ENCODE measurements at regions not wholly inside any gene's neighbourhood (a gene's known extent, or its start where the extent isn't known, plus 50 kb on each side); places are given as distances from the start of the nearest gene placed in this dataset.
"Not testable (repeated sequence)": the region's sequence is repeated elsewhere in the genome, so short reads cannot be mapped to it uniquely, and the experiment has no call there.

DNA sequence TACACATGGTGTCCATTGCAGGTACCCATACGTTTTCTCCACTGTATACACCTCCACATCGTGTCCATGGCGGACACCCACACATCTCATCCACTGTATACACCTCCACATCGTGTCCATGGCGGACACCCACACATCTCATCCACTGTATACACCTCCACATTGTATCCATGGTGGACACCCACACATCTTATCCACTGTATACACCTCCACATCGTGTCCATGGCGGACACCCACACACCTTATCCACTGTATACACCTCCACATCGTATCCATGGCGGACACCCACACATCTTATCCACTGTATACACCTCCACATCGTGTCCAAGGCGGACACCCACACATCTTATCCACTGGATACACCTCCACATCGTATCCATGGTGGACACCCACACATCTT, 50.4 kb upstream of the TTC34 start:
- DNase-seq (ENCODE audit: low read depth); in situ Hi-C loops (cut with HindIII; ENCODE audit: low pct_unique_long_range_greater_than_20kb, low sequenced_read_pairs): not testable (repeated sequence)

DNA sequence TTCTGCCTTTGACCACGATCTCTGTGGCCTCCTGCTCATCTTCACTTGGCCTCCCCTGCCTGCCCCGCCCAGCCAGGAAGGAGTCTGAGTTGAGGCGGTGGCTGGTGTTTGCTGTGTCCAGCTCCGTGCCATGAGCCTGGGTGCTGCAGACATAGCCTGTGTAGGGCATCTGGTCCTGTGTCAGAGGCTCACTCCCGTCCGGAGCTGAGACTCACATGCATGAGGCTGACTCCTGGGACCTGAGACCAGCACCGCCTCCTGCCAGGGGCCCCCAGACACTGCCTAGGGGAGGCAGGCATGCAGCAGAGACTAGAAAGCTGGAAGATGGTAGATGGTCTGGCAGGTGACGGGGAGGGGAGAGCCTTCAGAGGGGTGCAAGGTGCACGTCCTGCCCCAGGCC, 52.2 kb upstream of the TTC34 start:
- in situ Hi-C loops (cut with HindIII; ENCODE audit: low pct_unique_long_range_greater_than_20kb, low sequenced_read_pairs) = no loop called here
- no peak for DNase-seq (ENCODE audit: low read depth)

DNA sequence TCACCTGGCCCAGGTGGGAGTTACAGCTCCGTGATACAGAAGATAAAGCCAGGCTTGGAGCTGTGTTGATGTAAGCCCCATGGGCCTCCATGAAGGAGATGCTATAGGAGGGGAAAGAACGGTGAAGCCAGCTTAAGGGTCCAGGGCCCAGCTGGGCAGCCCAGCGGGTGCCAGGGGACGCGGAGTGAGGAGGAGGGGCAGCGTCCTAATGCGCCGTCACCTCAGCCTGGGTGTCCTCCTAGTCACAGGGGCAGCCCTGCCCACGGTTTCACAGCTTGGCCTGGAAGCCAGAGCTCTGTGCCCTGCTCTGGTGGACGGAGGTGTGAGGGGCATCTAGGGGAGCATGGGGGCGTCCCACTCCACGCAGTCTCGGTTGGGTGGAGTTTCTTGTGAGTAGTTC, 52.7 kb upstream of the TTC34 start:
- DNase-seq (ENCODE audit: low read depth) = no peak
- in situ Hi-C loops (cut with HindIII; ENCODE audit: low pct_unique_long_range_greater_than_20kb, low sequenced_read_pairs) = no loop called here

DNA sequence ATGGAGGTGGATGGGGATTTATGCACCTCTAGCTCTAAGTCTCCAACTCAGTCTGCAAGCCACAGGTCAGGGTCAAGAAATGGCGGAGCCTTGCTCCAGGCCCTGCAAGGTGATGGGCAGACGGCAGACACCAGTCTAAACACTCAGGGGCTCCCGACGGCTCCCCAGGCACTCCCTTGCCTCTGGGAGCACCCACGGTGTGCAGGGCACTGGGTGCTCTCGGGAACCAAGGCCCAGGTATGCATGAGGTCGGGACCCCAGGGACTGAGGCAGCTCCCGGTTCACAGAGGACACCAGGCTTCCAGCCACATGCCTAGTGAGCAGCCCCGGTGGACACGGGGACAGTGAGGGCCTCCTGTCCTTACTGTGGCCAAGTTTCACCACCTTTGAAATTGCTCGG, 53.1 kb upstream of the TTC34 start:
- DNase-seq (ENCODE audit: low read depth) = no peak
- in situ Hi-C loops (cut with HindIII; ENCODE audit: low pct_unique_long_range_greater_than_20kb, low sequenced_read_pairs) = no loop called here

DNA sequence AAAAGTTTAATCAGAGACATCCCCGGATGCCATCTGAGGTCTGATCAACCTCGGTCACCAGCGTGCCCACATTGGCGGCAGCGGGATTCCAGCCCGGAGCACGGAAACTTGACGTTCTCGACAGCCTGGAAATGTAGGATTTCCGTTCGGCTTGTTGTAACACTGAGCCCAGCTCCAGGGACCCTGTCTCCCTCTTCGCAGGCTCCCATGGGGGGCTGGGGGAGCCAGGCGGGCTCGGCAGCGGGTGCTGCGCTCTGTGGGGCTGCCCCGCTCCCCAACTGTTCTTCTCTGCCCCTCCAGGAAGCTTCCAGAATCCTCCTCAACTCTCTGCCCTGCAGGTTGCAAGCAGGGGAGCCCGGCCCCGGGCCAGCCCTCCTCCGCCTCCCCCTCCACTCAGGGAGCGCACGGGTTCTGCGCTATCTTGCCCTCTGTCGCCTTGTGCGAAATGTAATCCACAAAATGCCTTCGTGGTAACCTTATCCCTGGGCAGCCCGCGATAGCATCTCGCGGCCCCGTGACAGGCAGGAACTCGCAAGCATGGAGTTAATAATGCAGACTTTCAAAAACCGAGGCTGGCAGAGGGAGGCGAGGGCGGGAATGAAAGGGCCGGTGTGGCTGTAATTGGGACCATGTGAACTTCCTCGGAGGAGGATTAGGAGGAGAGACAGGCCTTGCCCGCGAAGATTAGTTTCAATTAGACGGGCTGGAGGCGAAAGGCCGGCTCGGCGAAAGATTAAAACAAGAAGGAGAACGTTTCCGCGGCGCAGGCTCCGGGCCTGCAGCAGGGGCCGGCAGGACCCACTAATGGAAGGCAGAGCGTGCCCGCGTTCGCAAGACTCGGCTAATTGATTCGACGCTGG, 53.9 kb upstream of the TTC34 start:
- no peak for DNase-seq (ENCODE audit: low read depth)
- in situ Hi-C loops (cut with HindIII; ENCODE audit: low pct_unique_long_range_greater_than_20kb, low sequenced_read_pairs) = no loop called here

DNA sequence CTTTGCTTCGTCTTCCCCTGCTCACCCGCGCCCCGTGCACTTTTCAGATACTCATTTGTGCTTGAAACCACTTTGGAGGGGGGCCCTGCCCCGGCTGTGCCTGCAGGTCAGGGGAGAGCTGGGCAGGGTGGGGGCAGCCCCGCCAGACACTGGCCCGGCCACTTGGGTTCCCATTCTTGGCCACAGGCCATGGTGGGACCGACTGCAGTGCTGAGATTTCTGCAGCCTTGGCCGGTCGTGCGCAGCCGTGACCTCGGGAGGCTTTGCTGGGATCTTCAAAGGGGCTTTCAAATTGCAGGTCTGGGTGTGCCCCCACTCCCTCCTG, 54.5 kb upstream of the TTC34 start:
- in situ Hi-C loops (cut with HindIII; ENCODE audit: low pct_unique_long_range_greater_than_20kb, low sequenced_read_pairs) = no loop called here
- DNase-seq (ENCODE audit: low read depth) = no peak

DNA sequence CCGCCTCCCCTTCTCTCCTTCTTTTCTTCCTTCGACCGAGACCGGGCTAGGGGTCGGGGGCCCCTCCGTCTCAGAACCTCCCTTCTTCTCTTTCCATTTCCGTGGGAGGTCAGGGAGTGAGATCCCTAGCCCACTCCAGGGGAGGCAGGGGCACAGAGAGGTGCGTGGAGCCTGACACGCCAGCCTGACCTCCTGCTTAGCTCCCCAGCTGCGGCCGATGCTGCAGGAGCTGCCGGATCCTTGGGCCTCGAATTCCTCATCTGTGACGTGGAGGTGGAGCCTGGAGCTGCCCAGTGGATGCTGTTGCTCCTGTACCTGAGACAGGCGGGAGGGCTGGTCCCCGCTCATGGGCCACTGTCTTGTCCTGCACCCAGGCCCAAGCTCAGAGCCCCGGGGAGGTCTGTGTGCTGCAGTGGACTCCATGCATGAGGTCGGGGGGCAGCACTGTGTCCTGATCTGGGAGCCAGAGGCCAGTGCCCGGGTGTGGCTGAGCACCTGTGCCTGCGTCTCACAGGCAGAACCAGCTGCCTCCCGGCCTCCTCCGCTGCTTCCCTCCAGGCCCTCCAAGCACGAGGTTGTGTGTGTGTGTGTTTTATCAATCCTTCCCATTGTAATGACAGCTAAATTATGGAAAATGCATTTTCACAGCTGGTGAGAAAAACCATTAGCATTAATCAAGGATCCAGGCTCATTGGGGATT, 55.3 kb upstream of the TTC34 start:
- in situ Hi-C loops (cut with HindIII; ENCODE audit: low pct_unique_long_range_greater_than_20kb, low sequenced_read_pairs) = no loop called here
- DNase-seq (ENCODE audit: low read depth) = no peak

DNA sequence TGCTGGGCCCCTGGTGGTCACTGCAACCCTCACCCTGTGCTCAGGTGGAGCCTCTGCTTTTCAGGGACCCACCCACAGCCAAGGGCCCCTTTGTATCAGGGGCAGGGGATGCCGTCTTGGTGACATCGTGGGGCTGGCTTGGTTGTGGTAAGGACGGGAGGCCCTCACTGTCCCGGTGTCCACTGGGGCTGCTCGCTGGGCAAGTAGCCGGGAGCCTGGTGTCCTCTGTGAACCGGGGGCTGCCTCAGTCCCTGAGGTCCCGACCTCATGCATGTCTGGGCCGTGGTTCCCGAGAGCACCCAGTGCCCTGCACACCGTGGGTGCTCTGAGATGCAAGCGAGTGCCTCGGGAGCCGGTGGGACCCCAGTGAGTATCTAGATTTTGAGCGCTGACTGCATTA, 56.0 kb upstream of the TTC34 start:
- in situ Hi-C loops (cut with HindIII; ENCODE audit: low pct_unique_long_range_greater_than_20kb, low sequenced_read_pairs) = no loop called here
- DNase-seq (ENCODE audit: low read depth) = no peak

DNA sequence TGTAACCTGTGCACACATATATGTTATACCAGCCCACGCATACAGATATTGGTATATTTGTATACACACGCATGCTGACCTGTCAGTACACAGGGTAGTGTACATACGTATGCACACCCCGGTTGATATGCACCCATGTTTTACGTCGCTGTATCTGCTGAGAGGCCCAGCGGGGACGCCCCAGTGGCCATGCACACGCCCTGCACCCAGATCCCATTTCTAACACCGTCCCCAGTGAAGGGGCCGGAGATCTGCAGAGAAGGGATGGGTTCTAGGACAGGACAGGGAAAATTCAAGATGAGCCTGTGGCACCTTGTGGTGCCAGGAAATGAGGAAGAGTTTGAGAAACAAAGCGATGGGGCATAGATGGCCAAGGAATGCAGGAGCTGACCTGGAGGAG, 57.2 kb upstream of the TTC34 start:
- in situ Hi-C loops (cut with HindIII; ENCODE audit: low pct_unique_long_range_greater_than_20kb, low sequenced_read_pairs) = no loop called here

DNA sequence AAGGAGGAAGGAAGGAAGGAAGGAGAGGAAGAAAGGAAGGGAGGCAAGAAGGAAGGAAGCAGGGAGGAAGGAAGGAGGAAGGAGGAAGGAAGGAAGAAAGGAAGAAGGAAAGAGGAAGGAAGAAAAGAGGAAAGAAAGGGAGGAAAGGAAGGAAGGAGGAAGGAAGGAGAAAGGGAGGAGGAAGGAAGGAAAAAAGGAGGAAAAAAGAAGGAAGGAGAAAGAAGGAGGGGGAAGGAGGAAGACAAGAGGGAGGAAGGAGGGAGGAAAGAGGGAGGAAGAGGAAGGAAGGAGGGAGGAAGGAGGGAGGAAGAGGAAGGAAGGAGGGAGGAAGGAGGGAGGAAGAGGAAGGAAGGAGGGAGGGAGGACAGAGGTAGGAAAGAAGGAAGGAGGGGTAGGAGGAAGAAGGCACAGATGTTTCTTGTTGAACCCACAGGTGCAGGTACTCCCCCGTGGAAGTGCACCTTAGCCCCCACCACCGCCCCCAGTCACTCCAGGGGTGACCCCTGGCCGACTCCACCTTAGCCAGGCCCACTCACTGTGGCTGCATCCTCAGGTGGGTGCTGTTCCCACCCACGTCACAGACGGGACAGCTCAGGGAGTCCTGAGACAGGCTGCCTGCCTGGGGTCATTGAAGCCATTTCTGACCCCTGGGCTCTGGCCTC, 57.9 kb upstream of the TTC34 start:
- no peak for DNase-seq (ENCODE audit: low read depth)
- in situ Hi-C loops (cut with HindIII; ENCODE audit: low pct_unique_long_range_greater_than_20kb, low sequenced_read_pairs) = no loop called here

More for the DNA sequence above, 57.2 kb upstream of the TTC34 start:
- no peak for DNase-seq (ENCODE audit: low read depth)

DNA sequence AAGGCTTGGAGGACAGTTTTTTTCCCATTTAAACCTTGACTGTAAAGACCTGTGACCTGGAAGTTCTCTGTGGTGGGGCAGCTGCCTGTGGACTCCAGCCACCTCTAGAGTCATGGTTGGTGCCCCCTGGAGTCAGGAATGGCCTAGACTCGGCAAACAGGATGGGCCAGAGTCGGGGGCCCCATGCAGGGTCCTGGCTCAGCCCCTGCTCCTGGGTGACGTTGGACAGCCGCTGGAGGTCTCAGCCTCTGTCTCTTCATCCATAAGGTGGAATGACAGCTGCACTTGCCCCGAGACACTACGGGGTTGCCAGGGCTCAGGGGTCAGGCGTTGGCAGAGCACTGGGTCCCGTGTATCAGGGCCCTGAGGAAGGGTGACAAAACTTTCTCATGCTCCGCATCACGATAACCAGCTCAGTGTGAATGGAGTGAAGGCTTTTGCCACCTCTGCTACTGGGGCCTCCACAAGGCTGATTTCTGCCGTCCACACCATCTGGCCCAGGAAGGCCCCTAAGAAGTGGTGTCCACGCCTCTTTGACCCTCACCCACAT, 58.5 kb upstream of the TTC34 start:
- in situ Hi-C loops (cut with HindIII; ENCODE audit: low pct_unique_long_range_greater_than_20kb, low sequenced_read_pairs) = no loop called here
- DNase-seq (ENCODE audit: low read depth) = no peak

DNA sequence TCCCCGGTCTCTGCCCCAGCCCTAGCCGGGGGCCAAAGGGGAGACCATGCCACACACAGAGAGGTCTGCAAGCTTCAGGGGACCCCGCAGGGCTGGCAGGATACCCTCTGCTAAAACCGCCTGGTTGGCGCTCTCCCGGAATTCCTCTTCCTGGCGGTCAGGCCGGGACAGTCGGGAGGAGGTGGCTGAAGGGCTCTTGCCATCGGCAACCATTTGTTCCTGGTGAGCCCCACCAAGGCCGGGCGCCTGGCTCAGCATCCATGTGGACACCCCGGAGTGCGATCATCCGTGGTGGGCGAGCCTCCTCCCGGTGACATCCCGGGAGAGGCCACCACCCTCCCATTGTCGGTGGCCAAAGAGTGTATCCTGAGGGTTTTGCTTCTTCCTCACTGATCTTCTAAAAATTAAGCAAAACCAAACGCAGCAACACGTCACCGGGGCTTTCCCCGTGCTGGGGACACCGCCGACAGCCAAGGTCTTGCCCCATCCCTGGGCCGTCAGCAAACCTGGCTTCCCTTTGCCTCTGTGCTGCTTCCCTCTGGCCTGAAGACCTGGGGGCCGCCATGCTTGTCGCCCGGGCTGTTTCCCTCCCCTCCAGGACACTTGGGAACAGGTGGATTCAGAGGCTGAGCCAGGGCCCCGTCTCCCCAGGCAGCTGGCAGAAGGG, 59.1 kb upstream of the TTC34 start:
- in situ Hi-C loops (cut with HindIII; ENCODE audit: low pct_unique_long_range_greater_than_20kb, low sequenced_read_pairs) = no loop called here
- no peak for DNase-seq (ENCODE audit: low read depth)

DNA sequence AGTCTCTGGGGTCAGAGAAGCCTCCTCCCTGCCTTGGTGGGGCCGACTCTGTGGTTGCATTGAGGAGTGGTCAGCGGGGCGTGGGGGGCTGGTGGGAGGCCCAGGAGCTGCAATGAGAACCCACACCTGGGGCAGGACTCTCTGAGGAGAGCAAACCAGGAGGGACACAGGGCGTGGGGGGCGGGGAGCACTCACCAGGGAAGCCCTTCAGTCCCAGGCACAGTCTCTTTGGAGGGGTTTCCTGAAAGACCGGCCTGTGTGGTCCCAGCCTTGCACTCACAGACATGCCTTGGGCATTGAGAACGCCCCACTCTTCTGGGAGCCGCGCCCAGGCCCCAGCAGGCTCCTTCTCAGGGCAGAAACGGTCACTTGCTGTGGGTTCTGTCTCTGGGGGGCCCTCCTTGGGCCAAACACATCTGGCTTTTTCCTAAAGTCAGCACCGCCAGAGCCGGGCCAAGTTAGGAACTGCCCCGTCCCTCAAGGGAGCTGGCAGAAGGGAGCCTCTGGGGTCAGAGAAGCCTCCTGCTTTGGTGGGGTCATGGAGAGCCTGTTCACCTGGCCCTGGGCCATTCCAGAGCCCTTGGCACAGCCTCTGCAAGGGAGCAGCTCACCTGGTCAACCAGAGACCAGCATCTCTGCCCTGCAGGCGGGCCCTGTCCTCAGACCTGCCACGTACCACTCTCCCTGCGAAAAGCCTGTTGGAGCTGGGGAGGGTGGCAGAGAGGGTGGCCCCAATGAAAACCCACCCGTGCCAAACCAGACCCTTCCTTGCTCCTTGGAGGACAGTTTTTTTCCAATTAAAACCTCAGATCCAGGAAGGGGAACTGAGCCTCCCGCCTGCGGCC, 59.9 kb upstream of the TTC34 start:
- no peak for DNase-seq (ENCODE audit: low read depth)
- in situ Hi-C loops (cut with HindIII; ENCODE audit: low pct_unique_long_range_greater_than_20kb, low sequenced_read_pairs) = no loop called here

DNA sequence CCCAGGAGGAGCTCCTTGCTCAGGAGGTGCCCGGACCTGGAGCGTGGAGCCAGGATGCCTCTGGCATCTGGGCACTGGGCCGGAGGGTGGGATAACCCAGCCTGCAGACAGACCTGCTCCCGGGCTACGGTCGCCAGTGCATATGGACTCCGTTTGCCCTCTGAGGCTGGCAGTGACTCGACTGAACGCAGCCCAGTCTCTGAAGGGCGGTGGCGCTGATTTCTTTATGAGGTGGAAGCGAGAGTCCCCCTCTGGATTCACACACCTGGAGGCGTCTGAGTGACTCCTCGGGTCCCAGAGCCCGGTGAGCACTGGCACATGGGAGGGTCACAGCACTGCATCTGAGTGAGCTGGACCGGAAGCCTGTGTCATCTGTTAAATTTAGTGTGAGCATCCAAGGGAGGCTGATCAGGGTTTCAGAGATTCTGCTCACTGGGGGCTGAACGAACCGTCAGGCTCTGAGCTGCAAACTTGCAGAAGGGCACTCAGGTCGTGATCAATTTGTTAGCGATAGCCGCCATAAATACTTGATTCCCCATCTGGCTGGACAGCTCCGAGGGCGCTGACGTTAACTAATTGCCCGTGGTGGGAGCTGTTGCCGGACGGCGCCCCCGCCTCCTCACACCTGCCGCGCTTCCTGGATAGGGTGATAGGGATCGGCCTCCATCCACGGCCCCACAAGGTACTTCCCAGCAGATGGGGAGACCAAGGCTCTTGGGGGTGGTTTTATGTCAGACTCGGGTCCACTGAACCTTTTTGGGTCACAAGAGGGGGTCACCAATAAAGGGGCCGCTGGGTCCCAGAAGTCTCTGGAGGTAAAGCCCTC, 60.7 kb upstream of the TTC34 start:
- no peak for DNase-seq (ENCODE audit: low read depth)
- in situ Hi-C loops (cut with HindIII; ENCODE audit: low pct_unique_long_range_greater_than_20kb, low sequenced_read_pairs) = no loop called here

DNA sequence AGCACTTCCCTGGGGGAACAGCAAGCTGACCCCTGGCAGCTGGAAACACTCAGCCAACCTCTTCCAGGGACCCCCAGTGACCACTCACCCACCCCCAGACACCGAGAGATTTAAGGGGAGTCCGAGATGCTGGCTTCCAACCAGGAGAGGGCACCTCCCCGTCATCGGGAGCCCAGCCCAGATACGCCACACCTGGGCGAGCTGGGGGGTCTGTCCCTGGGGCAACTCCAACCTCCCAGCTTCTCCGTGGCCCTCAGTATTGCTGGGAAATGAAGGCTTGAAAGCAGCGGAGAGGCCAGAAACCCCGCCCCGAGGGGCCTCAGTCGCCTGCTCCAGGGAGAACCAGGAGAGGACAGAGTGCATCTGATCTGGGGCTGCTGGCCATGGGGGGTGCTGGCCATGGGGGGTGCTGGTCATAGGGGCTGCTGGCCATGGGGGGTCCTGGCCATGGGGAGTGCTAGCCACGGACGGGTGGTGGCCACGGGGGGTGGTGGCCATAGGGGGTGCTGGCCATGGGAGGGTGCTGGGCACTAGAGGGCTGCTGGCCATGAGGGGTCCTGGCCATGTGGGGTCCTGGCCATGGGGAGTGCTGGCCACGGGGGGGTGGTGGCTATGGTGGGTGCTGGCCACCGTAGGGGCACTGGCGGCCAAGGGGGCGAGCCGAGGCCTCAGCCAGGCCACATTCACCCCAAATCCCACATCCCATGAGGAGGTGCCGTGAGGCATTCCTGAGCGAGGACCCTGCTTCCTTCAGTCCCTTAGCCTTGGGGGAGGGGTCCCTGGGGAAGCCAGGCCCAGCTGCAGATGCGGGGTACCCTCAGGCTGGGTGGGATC, 61.5 kb upstream of the TTC34 start:
- in situ Hi-C loops (cut with HindIII; ENCODE audit: low pct_unique_long_range_greater_than_20kb, low sequenced_read_pairs) = no loop called here
- DNase-seq (ENCODE audit: low read depth) = no peak

DNA sequence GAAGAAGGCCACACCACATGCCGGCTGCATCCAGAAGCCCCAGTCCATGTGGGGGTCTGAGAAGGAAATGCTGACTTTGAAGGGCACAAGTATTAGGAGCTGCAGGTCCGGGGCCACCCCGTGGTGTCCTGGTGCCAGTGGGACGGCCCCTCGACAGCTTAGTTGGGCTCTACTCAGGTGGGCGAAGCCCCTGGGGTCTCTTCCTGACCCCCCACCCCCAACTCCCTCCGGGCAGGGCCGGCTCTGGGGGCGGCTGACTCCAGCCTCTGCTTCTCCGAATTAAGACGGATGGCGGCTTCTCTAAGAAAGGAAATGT, 62.1 kb upstream of the TTC34 start:
- no peak for DNase-seq (ENCODE audit: low read depth)
- in situ Hi-C loops (cut with HindIII; ENCODE audit: low pct_unique_long_range_greater_than_20kb, low sequenced_read_pairs) = no loop called here
